ENCODE measurements at regions not wholly inside any gene's neighbourhood (a gene's known extent, or its start where the extent isn't known, plus 50 kb on each side); places are given as distances from the start of the nearest gene placed in this dataset.

DNA sequence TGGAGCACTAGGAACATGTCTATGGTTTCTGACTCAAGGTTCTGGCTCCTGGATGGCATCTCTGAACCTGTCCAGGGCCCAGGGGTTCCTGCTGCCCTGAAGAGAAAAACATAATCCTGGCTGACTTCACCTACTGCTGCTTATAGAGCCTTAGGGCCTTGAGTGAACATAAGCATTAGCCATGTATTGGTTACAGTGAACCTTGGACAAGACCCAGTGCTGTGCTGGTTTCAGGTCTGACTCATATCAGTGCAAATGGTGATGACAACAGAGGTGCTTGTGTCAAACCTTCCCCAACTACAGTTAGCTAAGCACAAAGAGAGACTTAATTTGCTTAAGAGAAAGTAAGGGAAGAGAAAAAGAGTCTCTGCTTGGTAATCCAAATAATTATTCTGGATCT is 1047.2 kb downstream of the GLUD2 start:
- TF ChIP-seq POLR2A (IDR thresholded peaks at IDR 0.05), result no peak
- TF ChIP-seq POLR2AphosphoS5 (IDR thresholded peaks at IDR 0.05), result no peak
- no peak for TF ChIP-seq CTCF (IDR thresholded peaks at IDR 0.05)
- no peak for TF ChIP-seq EP300 (IDR thresholded peaks at IDR 0.05)
